MCF 10A (cell line): ENCODE measurements at regions not wholly inside any gene's neighbourhood (a gene's known extent, or its start where the extent isn't known, plus 50 kb on each side); places are given as distances from the start of the nearest gene placed in this dataset.

Experiments used
- BruUV-seq: library from RNA; stranded (reverse); fragments of 400-500 nt; replicated peaks from 2 replicates; lab custom pipeline; 2021; lab: Mats Ljungman, UMichigan
- CTCF ChIA-PET: fragments of 300-600 bp; sonication (Branson Sonifier 250); formaldehyde crosslinking; extraction: SDS; loops from one replicate; lab custom pipeline; 2021; ENCODE audit warnings: antibody characterized with exemption, inconsistent platforms; lab: Yijun Ruan, JAX
- POLR2A ChIA-PET: fragments of 300-600, 350-650 bp; sonication (Branson Sonifier 250); formaldehyde crosslinking; extraction: SDS; loops from one replicate; lab custom pipeline; 2020; ENCODE audit warnings: antibody characterized with exemption, inconsistent platforms; lab: Yijun Ruan, JAX
- DNase-seq: peaks from one replicate; pipeline ENCODE4 v3.0.0-alpha.2; 2018; ENCODE audit not compliant: unreplicated experiment
- H3K27ac Mint-ChIP-seq: one replicate; pipeline ENCODE4 v1.8.0; 2022; ENCODE audit warnings: mild to moderate bottlenecking, low read depth, mixed read lengths; ENCODE audit not compliant: unreplicated experiment
- H3K27me3 Mint-ChIP-seq: one replicate; pipeline ENCODE4 v1.8.0; 2022; ENCODE audit warnings: mixed read lengths; ENCODE audit not compliant: insufficient read depth, unreplicated experiment
- H3K36me3 Mint-ChIP-seq: one replicate; pipeline ENCODE4 v1.8.0; 2022; ENCODE audit warnings: mild to moderate bottlenecking, moderate library complexity, mixed read lengths; ENCODE audit not compliant: insufficient read depth, unreplicated experiment
- H3K4me1 Mint-ChIP-seq: one replicate; pipeline ENCODE4 v1.8.0; 2022; ENCODE audit warnings: mixed read lengths; ENCODE audit not compliant: insufficient read depth, unreplicated experiment
- H3K4me3 Mint-ChIP-seq: one replicate; pipeline ENCODE4 v1.8.0; 2022; ENCODE audit warnings: mild to moderate bottlenecking, moderate library complexity, mixed read lengths; ENCODE audit not compliant: unreplicated experiment
- H3K9me3 Mint-ChIP-seq: one replicate; pipeline ENCODE4 v1.8.0; 2022; ENCODE audit warnings: mixed read lengths; ENCODE audit not compliant: unreplicated experiment
- intact Hi-C: fragments of 100-400 bp; cut with micrococcal nuclease; formaldehyde crosslinking; loops from 2 replicates; pipeline ENCODE4 v1.14.1; 2022
- TF ChIP-seq, protein P1 (sequence below): fragments of 200-600 bp; IDR thresholded peaks from one replicate; pipeline ENCODE4 v1.8.0; 2022; ENCODE audit warnings: antibody characterized with exemption, mild to moderate bottlenecking; ENCODE audit not compliant: unreplicated experiment

GRCh38 chr2:59502981-59503380, 1050.5 kb downstream of the BCL11A start:
- CTCF ChIA-PET: interaction anchor here (1.1 kb wide), 1 partner anchor 519 kb away, joined by 3 read pairs; no protein-coding TSS in a partner anchor
- Mint-ChIP-seq H3K4me3 (no peak overlapping the region), H3K27ac (no peak overlapping the region), H3K27me3 (no peaks in the 10 kb centered on the region), H3K9me3 (peaks cover 9% of the 10 kb centered on the region), H3K4me1 (no peaks in the 10 kb centered on the region), H3K36me3 (no peaks in the 10 kb centered on the region)
- BruUV-seq: no TSS peak
- POLR2A ChIA-PET: no interaction called here
- intact Hi-C loops: no loop called here
- no peak for DNase-seq
- TF ChIP-seq, protein P1, sequence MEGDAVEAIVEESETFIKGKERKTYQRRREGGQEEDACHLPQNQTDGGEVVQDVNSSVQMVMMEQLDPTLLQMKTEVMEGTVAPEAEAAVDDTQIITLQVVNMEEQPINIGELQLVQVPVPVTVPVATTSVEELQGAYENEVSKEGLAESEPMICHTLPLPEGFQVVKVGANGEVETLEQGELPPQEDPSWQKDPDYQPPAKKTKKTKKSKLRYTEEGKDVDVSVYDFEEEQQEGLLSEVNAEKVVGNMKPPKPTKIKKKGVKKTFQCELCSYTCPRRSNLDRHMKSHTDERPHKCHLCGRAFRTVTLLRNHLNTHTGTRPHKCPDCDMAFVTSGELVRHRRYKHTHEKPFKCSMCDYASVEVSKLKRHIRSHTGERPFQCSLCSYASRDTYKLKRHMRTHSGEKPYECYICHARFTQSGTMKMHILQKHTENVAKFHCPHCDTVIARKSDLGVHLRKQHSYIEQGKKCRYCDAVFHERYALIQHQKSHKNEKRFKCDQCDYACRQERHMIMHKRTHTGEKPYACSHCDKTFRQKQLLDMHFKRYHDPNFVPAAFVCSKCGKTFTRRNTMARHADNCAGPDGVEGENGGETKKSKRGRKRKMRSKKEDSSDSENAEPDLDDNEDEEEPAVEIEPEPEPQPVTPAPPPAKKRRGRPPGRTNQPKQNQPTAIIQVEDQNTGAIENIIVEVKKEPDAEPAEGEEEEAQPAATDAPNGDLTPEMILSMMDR: no peak

GRCh38 chr2:59490994-59491393, 1062.5 kb downstream of the BCL11A start:
- H3K9me3 Mint-ChIP-seq: peaks cover 7% of the 10 kb centered on the region
- DNase-seq: no peak
- no peaks in the 10 kb centered on the region for H3K36me3 Mint-ChIP-seq
- H3K27ac Mint-ChIP-seq: no peak overlapping the region
- BruUV-seq: no TSS peak
- no peaks in the 10 kb centered on the region for H3K27me3 Mint-ChIP-seq
- CTCF ChIA-PET: no interaction called here
- H3K4me1 Mint-ChIP-seq: no peaks in the 10 kb centered on the region
- TF ChIP-seq, protein P1: no peak
- no peak overlapping the region for H3K4me3 Mint-ChIP-seq
- POLR2A ChIA-PET: no interaction called here
- intact Hi-C loops: no loop called here

- H3K36me3 Mint-ChIP-seq: no peaks in the 10 kb centered on the region
- H3K27me3 Mint-ChIP-seq: no peaks in the 10 kb centered on the region
- no peak overlapping the region for H3K4me3 Mint-ChIP-seq
- no peak overlapping the region for H3K27ac Mint-ChIP-seq
- H3K4me1 Mint-ChIP-seq: no peaks in the 10 kb centered on the region
- ChIA-PET CTCF (interaction anchor here (0.5 kb wide), 1 partner anchor 763 kb away, joined by 3 read pairs; no protein-coding TSS in a partner anchor), POLR2A (no interaction called here)
- TF ChIP-seq, protein P1: no peak
- BruUV-seq: no TSS peak
- DNase-seq: no peak
- intact Hi-C loops: no loop called here
- no peaks in the 10 kb centered on the region for H3K9me3 Mint-ChIP-seq
Observed at GRCh38 chr2:59490192-59490591, 1063.3 kb downstream of the BCL11A start.

DNA sequence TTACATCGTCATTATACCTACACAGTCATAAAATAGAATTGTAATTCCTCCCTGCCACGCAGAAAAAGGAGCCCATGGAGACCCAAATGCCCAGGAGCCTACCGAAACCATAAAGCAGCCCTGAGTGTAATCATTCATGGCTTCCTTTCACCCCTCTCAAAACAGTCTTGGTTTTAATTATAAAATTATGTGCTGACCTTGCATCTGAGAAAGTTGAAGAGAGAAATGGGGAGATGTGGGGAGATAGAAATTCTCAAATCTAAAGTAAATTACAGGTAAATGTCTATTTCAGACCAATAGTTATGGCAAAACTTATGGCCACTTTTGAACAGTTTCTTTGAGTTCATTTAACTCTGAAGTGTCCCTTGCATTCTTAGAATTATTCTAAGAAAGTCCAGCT, 1068.8 kb downstream of the BCL11A start:
- H3K9me3 Mint-ChIP-seq: no peaks in the 10 kb centered on the region
- CTCF ChIA-PET: no interaction called here

More for the DNA sequence above, 1068.8 kb downstream of the BCL11A start:
- Mint-ChIP-seq H3K36me3 (no peaks in the 10 kb centered on the region), H3K27ac (no peak overlapping the region), H3K27me3 (no peaks in the 10 kb centered on the region), H3K4me1 (no peaks in the 10 kb centered on the region), H3K4me3 (no peak overlapping the region)
- TF ChIP-seq, protein P1: no peak
- intact Hi-C loops: no loop called here
- BruUV-seq: no TSS peak
- no peak for DNase-seq
- POLR2A ChIA-PET: no interaction called here
